ENCODE measurements at regions not wholly inside any gene's neighbourhood (a gene's known extent, or its start where the extent isn't known, plus 50 kb on each side); places are given as distances from the start of the nearest gene placed in this dataset.

DNA sequence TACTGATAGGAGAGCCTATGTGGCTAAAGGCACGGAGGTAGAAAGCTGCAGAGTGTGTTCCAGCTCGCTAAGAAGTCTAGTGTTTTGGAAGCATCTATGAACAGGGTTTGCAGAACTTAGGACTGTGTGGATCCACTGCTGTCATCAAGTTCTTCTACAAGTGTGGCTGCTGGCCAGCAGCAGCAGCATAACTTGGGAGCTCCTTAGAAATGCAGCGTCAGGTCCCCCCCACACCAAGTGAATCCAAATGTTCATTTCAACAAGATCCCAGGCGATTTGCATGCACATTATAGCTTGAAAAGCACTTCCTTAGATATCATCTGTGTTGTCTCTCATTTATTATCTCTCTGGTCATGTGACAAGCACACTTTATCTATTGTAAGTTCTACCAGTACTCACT is 131.9 kb upstream of the SHISA6 start:
- TF ChIP-seq YY1 (IDR thresholded peaks at IDR 0.05; ENCODE audit: low read depth, low read length) (no peak), HDGF (IDR thresholded peaks at IDR 0.05) (no peak), KAT2A (conservative IDR thresholded peaks at IDR 0.05; ENCODE audit: control insufficient read depth, low read depth, low read length) (no peak)
